IMR-90 (cell line): ENCODE measurements at regions not wholly inside any gene's neighbourhood (a gene's known extent, or its start where the extent isn't known, plus 50 kb on each side); places are given as distances from the start of the nearest gene placed in this dataset.
A peak's percentile ranks its signal among the peaks of the same experiment; 100 is the strongest.

Source experiments
- ATAC-seq: fragments of 200-7000 bp; cut with Tn5 transposase; 2 replicates; pipeline ENCODE4 v1.9.1; 2020; ENCODE audit warnings: low read depth, mild to moderate bottlenecking, moderate library complexity
- BruUV-seq: library from RNA; stranded (reverse); fragments of 400-500 nt; replicated peaks from 2 replicates; lab custom pipeline; 2021; lab: Mats Ljungman, UMichigan
- CTCF ChIA-PET: fragments of 300-600 bp; formaldehyde crosslinking; extraction: SDS; loops from one replicate; lab custom pipeline; 2021; ENCODE audit warnings: antibody characterized with exemption; lab: Yijun Ruan, JAX
- POLR2A ChIA-PET: fragments of 300-600 bp; sonication (Branson Sonifier 250); formaldehyde crosslinking; loops from one replicate; lab custom pipeline; 2022; ENCODE audit warnings: antibody characterized with exemption; ENCODE audit not compliant: unreplicated experiment; lab: Charles Lee
- DNase-seq: peaks from one replicate; pipeline ENCODE4 v3.0.0; 2013
- H2AFZ ChIP-seq: replicated peaks from 2 replicates; pipeline ENCODE3; 2013; ENCODE audit warnings: low read length, mild to moderate bottlenecking; ENCODE audit not compliant: poor library complexity
- H2AK5ac ChIP-seq: 2 replicates; pipeline ENCODE4 v1.6.1; 2013; ENCODE audit warnings: low read depth, low read length, inconsistent platforms
- H2AK9ac ChIP-seq: replicated peaks from 2 replicates; pipeline ENCODE3; 2013; ENCODE audit warnings: mild to moderate bottlenecking, low read depth, low read length, moderate library complexity; ENCODE audit not compliant: poor library complexity
- H2BK120ac ChIP-seq: 2 replicates; pipeline ENCODE4 v1.6.1; 2013; ENCODE audit warnings: low read depth, low read length, inconsistent platforms
- H2BK15ac ChIP-seq: 3 replicates; pipeline ENCODE4 v1.6.1; 2013; ENCODE audit warnings: low read depth, low read length, inconsistent platforms
- H2BK20ac ChIP-seq: 2 replicates; pipeline ENCODE4 v1.6.1; 2013; ENCODE audit warnings: low read depth, mild to moderate bottlenecking, inconsistent platforms, low read length, moderate library complexity
- H2BK5ac ChIP-seq: 2 replicates; pipeline ENCODE4 v1.6.1; 2013; ENCODE audit warnings: mild to moderate bottlenecking, low read depth, low read length, inconsistent platforms; ENCODE audit not compliant: poor library complexity, severe bottlenecking
- H3K14ac ChIP-seq: replicated peaks from 2 replicates; pipeline ENCODE4 v1.6.1; 2013; ENCODE audit warnings: low read depth, low read length, inconsistent platforms
- H3K18ac ChIP-seq: 2 replicates; pipeline ENCODE4 v1.6.1; 2013; ENCODE audit warnings: low read depth, low read length, control low read depth
- H3K23ac ChIP-seq: 2 replicates; pipeline ENCODE4 v1.6.1; 2013; ENCODE audit warnings: low read depth, low read length, inconsistent platforms
- H3K27ac ChIP-seq: 2 replicates; pipeline ENCODE4 v1.5.1; 2013; ENCODE audit warnings: mild to moderate bottlenecking, control low read depth, low read length; ENCODE audit not compliant: insufficient read depth
- H3K27me3 ChIP-seq: 2 replicates; pipeline ENCODE4 v1.6.1; 2013; ENCODE audit warnings: low read length; ENCODE audit not compliant: control insufficient read depth, insufficient read depth
- H3K36me3 ChIP-seq: 2 replicates; pipeline ENCODE4 v1.6.1; 2013; ENCODE audit warnings: low read length, mixed read lengths; ENCODE audit not compliant: control insufficient read depth, insufficient read depth
- H3K4ac ChIP-seq: 2 replicates; pipeline ENCODE4 v1.6.1; 2013; ENCODE audit warnings: low read depth, low read length, inconsistent platforms
- H3K4me1 ChIP-seq: 2 replicates; pipeline ENCODE4 v1.6.1; 2013; ENCODE audit warnings: low read length, mixed read lengths; ENCODE audit not compliant: control insufficient read depth, insufficient read depth
- H3K4me2 ChIP-seq: 2 replicates; pipeline ENCODE4 v1.6.1; 2013; ENCODE audit warnings: low read depth, mild to moderate bottlenecking, control low read depth, low read length, moderate library complexity
- H3K4me3 ChIP-seq: 2 replicates; pipeline ENCODE4 v1.5.1; 2013; ENCODE audit warnings: low read depth, mild to moderate bottlenecking, control low read depth, low read length, moderate library complexity; ENCODE audit not compliant: insufficient read depth
- H3K56ac ChIP-seq: 2 replicates; pipeline ENCODE4 v1.6.1; 2013; ENCODE audit warnings: low read length, inconsistent platforms; ENCODE audit not compliant: insufficient read depth; ENCODE audit errors: extremely low read depth
- H3K79me1 ChIP-seq, 2 experiments: 2 replicates each; pipeline ENCODE4 v1.6.1; 2013; ENCODE audit warnings: low read length in 2 of 2, inconsistent platforms in 1 of 2, low read depth in 1 of 2
- H3K9ac ChIP-seq: 2 replicates; pipeline ENCODE4 v1.6.1; 2013; ENCODE audit warnings: low read depth, low read length, control low read depth
- H3K9me1 ChIP-seq: 2 replicates; pipeline ENCODE4 v1.6.1; 2013; ENCODE audit warnings: low read length, inconsistent platforms; ENCODE audit not compliant: insufficient read depth
- H3K9me3 ChIP-seq: 2 replicates; pipeline ENCODE4 v1.6.1; 2013; ENCODE audit warnings: low read length; ENCODE audit not compliant: control insufficient read depth, insufficient read depth
- H4K20me1 ChIP-seq: 2 replicates; pipeline ENCODE4 v1.6.1; 2013; ENCODE audit warnings: low read length, inconsistent platforms; ENCODE audit not compliant: insufficient read depth
- H4K5ac ChIP-seq: 2 replicates; pipeline ENCODE4 v1.6.1; 2013; ENCODE audit warnings: mild to moderate bottlenecking, low read depth, low read length, control low read depth
- H4K8ac ChIP-seq, 2 experiments: 2 replicates each; pipeline ENCODE4 v1.6.1; 2013; ENCODE audit warnings: low read depth in 2 of 2, low read length in 2 of 2, control low read depth in 1 of 2, inconsistent platforms in 1 of 2
- H4K91ac ChIP-seq: 2 replicates; pipeline ENCODE4 v1.6.1; 2013; ENCODE audit warnings: low read depth, low read length, inconsistent platforms; ENCODE audit not compliant: insufficient read depth
- MAZ ChIP-seq: IDR thresholded peaks from 2 replicates; pipeline ENCODE4 v1.6.1; 2012; ENCODE audit warnings: low read depth, mild to moderate bottlenecking, low read length, improper control_type of control experiment, moderate library complexity, borderline replicate concordance
- WGBS, 2 experiments: methylation state at CpG; one replicate each; pipeline versions ENCODE4 v1.1.5 to v1.1.7; 2013; ENCODE audit warnings: missing lambda C conversion rate in 2 of 2; ENCODE audit not compliant: insufficient read length in 1 of 2; ENCODE audit errors: extremely low coverage in 2 of 2; 5-methylcytosine and 5-hydroxymethylcytosine counted together
- dilution Hi-C: fragments of 300-500 bp; cut with HindIII; formaldehyde crosslinking; loops from one replicate; pipeline ENCODE4 v1.14.3; 2018; ENCODE audit warnings: low sequenced_read_pairs; ENCODE audit not compliant: unreplicated experiment
- in situ Hi-C: fragments of 300-500 bp; cut with MboI; formaldehyde crosslinking; loops from 3 replicates; pipeline ENCODE4 v1.14.3; 2019; ENCODE audit warnings: low sequenced_read_pairs, inconsistent platforms, mixed read lengths
- intact Hi-C: fragments of 100-400 bp; cut with micrococcal nuclease; formaldehyde crosslinking; loops from 2 replicates; pipeline ENCODE4 v1.10.0; 2022

DNA sequence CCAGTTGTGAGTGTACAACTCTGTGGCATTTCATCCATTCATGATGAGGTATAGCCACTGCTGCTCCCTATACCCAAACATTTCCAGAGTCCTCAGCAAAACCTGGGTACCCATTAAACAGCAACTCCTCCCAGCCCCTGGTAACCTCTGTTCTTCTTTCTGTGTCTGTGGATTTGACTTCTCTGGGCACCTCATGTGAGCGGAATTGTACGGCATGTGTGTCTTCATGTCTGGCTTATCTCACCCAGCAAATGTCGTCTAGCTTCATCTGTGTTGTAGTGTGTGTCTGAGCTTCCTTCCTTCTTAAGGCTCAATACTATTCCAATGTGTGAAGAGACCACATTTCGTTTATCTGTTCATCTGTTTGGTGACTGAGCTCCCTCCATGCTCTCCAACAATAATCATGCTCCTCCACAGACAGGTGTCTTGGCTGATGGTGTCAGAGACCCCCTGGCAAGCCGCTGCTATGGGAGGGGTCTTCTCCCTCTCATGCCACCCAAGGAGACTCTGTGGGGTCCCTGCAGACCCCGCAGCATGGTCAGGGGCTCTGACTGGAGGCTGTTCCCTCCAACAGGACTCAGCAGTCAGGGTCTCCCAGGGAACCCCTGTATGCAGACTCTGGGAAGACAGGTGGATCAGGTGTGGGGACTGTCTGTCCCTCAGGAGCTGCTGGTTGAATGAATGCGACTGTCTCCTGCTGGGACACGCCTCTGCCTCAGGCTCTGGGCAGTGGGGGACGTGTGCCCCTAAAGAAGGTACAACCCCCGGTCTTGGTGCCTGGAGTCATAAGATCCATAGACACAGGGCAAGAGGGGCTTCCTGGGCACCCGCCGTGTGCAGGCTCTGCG lies 52.7 kb downstream of the SMIM38 start:
- Histone ChIP-seq H2AK5ac (0 out of 2 replicates have a peak overlapping the region, but pooled peaks have one; percentile 4), H4K91ac (no peak overlapping the region), H2AK9ac (no peak overlapping the region), H3K14ac (no peak overlapping the region), H2BK5ac (no peak overlapping the region), H2BK120ac (no peak overlapping the region), H3K79me1 (no peaks in the 10 kb centered on the region), H3K9me1 (peaks cover 4% of the 10 kb centered on the region; the same call in 1 of the 2 replicates), H3K4ac (no peak overlapping the region), H4K8ac (no peak overlapping the region), H3K23ac (no peak overlapping the region), H2AFZ (no peak overlapping the region), H3K9me3 (peaks cover 4% of the 10 kb centered on the region), H4K5ac (no peak overlapping the region), H3K4me1 (no peaks in the 10 kb centered on the region; the same call in 1 of the 2 replicates), H2BK15ac (no peak overlapping the region), H3K27ac (no peak overlapping the region), H3K36me3 (no peaks in the 10 kb centered on the region), H3K56ac (no peak overlapping the region), H3K9ac (no peak overlapping the region), H2BK20ac (no peak overlapping the region), H3K4me2 (no peak overlapping the region), H4K20me1 (no peaks in the 10 kb centered on the region; the same call in 1 of the 2 replicates), H3K18ac (no peak overlapping the region), H3K27me3 (peaks cover 23% of the 10 kb centered on the region), H3K4me3 (no peak overlapping the region)
- TF ChIP-seq MAZ = no peak
- dilution Hi-C loops (no loop called here), intact Hi-C loops (no loop called here), in situ Hi-C loops (no loop called here)
- ChIA-PET CTCF (interaction anchor here (0.9 kb wide), 1 partner anchor 77 kb away, joined by 4 read pairs; no protein-coding TSS in a partner anchor), POLR2A (no interaction called here)
- DNase-seq (no peak), ATAC-seq (no peak)
- WGBS, 2 experiments = 83% methylated on average over 1 of the region's 13 CpGs; no CpG with 5 or more reads in 1 of the 2 experiments
- no TSS peak for BruUV-seq
